Peyer's patch (tissue), 4 donors: ENCODE measurements at regions not wholly inside any gene's neighbourhood (a gene's known extent, or its start where the extent isn't known, plus 50 kb on each side); places are given as distances from the start of the nearest gene placed in this dataset.
"Not testable (repeated sequence)": the region's sequence is repeated elsewhere in the genome, so short reads cannot be mapped to it uniquely, and the experiment has no call there.

Source experiments
- DNase-seq, 3 donors: peaks; one replicate each; pipeline ENCODE4 v3.0.0-alpha.2; 2017 to 2019
- H3K27ac ChIP-seq, 4 donors: fragments of 200-600 bp; sonication (generic); one replicate each; pipeline ENCODE4 v1.5.1; 2016 to 2019
- H3K27me3 ChIP-seq, 2 donors: fragments of 200-600 bp; sonication (generic); one replicate each; pipeline ENCODE4 v1.5.1; 2019
- H3K36me3 ChIP-seq, 3 donors: fragments of 200-600 bp; sonication (generic); one replicate each; pipeline ENCODE4 v1.5.1; 2016 to 2019
- H3K4me1 ChIP-seq, 4 donors: fragments of 200-600 bp; sonication (generic); one replicate each; pipeline ENCODE4 v1.5.1; 2016 to 2019
- H3K4me3 ChIP-seq, 4 donors: fragments of 200-600 bp; sonication (generic); 1 replicate in 3 of 4; 2 replicates in 1 of 4; pipeline ENCODE4 v1.5.1; 2016 to 2019; ENCODE audit warnings: mild to moderate bottlenecking in 1 of 4
- H3K9me3 ChIP-seq, 4 donors: fragments of 200-600 bp; sonication (generic); one replicate each; pipeline ENCODE4 v1.5.1; 2016 to 2019; ENCODE audit warnings: mild to moderate bottlenecking in 1 of 4
- CTCF ChIP-seq, 6 experiments: fragments of 450-650 bp in 4 of 6; fragments of 200-600 bp in 2 of 6; sonication (generic) in 1 of 6; IDR thresholded peaks; one replicate each; pipeline ENCODE4 v1.5.1; 2017 to 2019; ENCODE audit warnings: antibody characterized with exemption in 6 of 6, mild to moderate bottlenecking in 3 of 6, moderate library complexity in 1 of 6
- POLR2A ChIP-seq, 2 donors: fragments of 450-650 bp; IDR thresholded peaks; one replicate each; pipeline ENCODE4 v1.5.1; 2017; ENCODE audit warnings: antibody characterized with exemption in 2 of 2, mild to moderate bottlenecking in 2 of 2, moderate library complexity in 2 of 2

- Histone ChIP-seq H3K27ac (no peak overlapping the region), H3K27me3 (no peaks in the 10 kb centered on the region), H3K9me3 (no peaks in the 10 kb centered on the region), H3K4me3 (no peak overlapping the region), H3K36me3 (no peaks in the 10 kb centered on the region), H3K4me1 (no peaks in the 10 kb centered on the region)
- TF ChIP-seq CTCF (IDR thresholded peaks at IDR 0.05) (no peak), POLR2A (IDR thresholded peaks at IDR 0.05) (no peak)
- no peak for DNase-seq
These were observed 190.8 kb downstream of the ANKRD60 start for GRCh38 chr20:58037631-58038030.

- no peak for DNase-seq
- Histone ChIP-seq H3K36me3 (no peaks in the 10 kb centered on the region), H3K27ac (no peak overlapping the region), H3K4me1 (no peaks in the 10 kb centered on the region), H3K27me3 (no peaks in the 10 kb centered on the region), H3K9me3 (no peaks in the 10 kb centered on the region), H3K4me3 (no peak overlapping the region)
- no peak for TF ChIP-seq CTCF (IDR thresholded peaks at IDR 0.05)
- no peak for TF ChIP-seq POLR2A (IDR thresholded peaks at IDR 0.05)
These were observed 195.4 kb downstream of the ANKRD60 start for GRCh38 chr20:58033026-58033536.

- no peak for DNase-seq
These were observed 195.9 kb downstream of the ANKRD60 start for GRCh38 chr20:58032599-58032998.

GRCh38 chr20:58031350-58031749, 197.1 kb downstream of the ANKRD60 start:
- H3K4me1 ChIP-seq, H3K27ac ChIP-seq, H3K36me3 ChIP-seq, H3K27me3 ChIP-seq, DNase-seq, H3K9me3 ChIP-seq, H3K4me3 ChIP-seq: not testable (repeated sequence)

More at GRCh38 chr20:58032599-58032998, 195.9 kb downstream of the ANKRD60 start:
- Histone ChIP-seq H3K9me3 (no peaks in the 10 kb centered on the region), H3K4me3 (no peak overlapping the region), H3K4me1 (no peaks in the 10 kb centered on the region), H3K36me3 (no peaks in the 10 kb centered on the region), H3K27ac (no peak overlapping the region), H3K27me3 (no peaks in the 10 kb centered on the region)
- TF ChIP-seq CTCF (IDR thresholded peaks at IDR 0.05) (no peak), POLR2A (IDR thresholded peaks at IDR 0.05) (no peak)

GRCh38 chr20:58028123-58028522, 200.3 kb downstream of the ANKRD60 start:
- H3K27me3 ChIP-seq = no peaks in the 10 kb centered on the region
- TF ChIP-seq POLR2A (IDR thresholded peaks at IDR 0.05) (no peak), CTCF (IDR thresholded peaks at IDR 0.05) (peak in 3 of 6 experiments; percentile 21 to 27 (median 26))
- DNase-seq = no peak
- no peak overlapping the region for H3K4me3 ChIP-seq
- no peak overlapping the region for H3K27ac ChIP-seq
- no peaks in the 10 kb centered on the region for H3K36me3 ChIP-seq
- no peaks in the 10 kb centered on the region for H3K9me3 ChIP-seq
- no peaks in the 10 kb centered on the region for H3K4me1 ChIP-seq

- Histone ChIP-seq H3K4me3 (no peak overlapping the region), H3K36me3 (no peaks in the 10 kb centered on the region), H3K27ac (no peak overlapping the region), H3K9me3 (no peaks in the 10 kb centered on the region), H3K27me3 (no peaks in the 10 kb centered on the region), H3K4me1 (no peaks in the 10 kb centered on the region)
- no peak for DNase-seq
- TF ChIP-seq CTCF (IDR thresholded peaks at IDR 0.05) (no peak), POLR2A (IDR thresholded peaks at IDR 0.05) (no peak)
These were observed 202.1 kb downstream of the ANKRD60 start for GRCh38 chr20:58026361-58026760.
